GM21367 (cell line): ENCODE measurements at regions not wholly inside any gene's neighbourhood (a gene's known extent, or its start where the extent isn't known, plus 50 kb on each side); places are given as distances from the start of the nearest gene placed in this dataset.
"Not testable (repeated sequence)": the region's sequence is repeated elsewhere in the genome, so short reads cannot be mapped to it uniquely, and the experiment has no call there.

ENCODE experiments used
- ATAC-seq: cut with Tn5 transposase; IDR thresholded peaks from one replicate; pipeline ENCODE4 v1.9.1; 2021; ENCODE audit not compliant: unreplicated experiment

- ATAC-seq: no peak
Measured at GRCh38 chr6:6474170-6474920, 114.2 kb upstream of the LY86 start.

DNA sequence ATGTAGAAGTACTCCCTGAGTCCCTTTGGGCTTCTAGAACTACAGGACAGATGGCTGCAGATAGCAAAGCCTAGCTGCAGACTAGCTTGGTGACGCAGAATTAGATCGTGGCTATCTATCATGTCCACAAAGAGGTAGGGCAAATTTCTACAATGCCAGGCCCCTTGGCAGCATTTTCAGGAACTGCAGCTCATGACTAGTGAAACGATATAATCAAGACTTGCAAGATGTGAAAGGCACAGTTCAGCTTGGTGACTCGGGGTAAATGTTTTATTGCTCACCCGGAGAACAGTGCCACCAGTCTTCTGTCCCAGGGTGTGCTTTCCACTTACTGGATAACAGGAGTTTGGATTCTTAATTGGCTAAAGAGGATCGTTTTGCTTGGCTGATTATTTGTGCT lies 108.7 kb upstream of the LY86 start:
- ATAC-seq: no peak

GRCh38 chr6:6482256-6482655 lies 106.3 kb upstream of the LY86 start:
- no peak for ATAC-seq

GRCh38 chr6:6483168-6483567 lies 105.4 kb upstream of the LY86 start:
- no peak for ATAC-seq

GRCh38 chr6:6483733-6484132 lies 104.8 kb upstream of the LY86 start:
- no peak for ATAC-seq

GRCh38 chr6:6484681-6485080 lies 103.8 kb upstream of the LY86 start:
- no peak for ATAC-seq

GRCh38 chr6:6486595-6486994 lies 101.9 kb upstream of the LY86 start:
- ATAC-seq: no peak

DNA sequence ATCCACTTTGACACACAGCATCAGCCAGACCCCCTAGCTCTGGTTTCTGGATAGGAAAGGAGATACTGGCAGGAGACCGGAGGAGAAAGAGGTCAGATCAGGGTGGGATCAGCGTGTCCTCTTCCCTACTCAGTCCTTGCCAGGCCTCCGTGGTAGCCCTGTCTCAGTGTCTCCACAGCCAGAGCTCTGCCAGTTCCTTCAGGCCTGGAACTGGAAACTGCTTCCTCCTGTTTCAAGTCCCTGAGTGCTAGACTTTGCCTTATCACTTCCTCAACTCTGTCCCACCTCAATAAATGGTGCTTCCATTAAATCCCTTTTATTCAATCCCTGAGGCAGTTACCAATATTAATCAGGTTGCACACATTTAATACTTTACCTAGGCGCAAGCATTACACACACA lies 96.8 kb upstream of the LY86 start:
- no peak for ATAC-seq

DNA sequence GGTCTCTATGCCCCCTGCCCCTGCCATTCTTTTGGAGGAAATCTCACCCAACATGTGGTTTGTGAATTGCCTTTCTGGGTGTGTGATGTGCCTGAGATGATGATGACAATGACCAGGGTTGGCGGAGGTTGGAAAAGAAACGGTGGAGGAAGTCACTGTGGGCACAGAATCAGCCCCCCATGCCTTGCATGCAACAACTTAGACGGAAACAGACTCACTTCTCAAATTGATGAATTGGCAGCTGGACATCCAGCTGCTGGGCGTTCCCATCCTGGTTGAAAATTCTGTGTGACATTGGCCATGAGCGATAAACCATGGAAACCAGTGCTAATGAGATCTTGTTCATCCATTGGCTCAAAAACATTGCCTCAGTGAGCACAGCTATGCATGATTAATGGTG lies 95.8 kb upstream of the LY86 start:
- ATAC-seq: no peak

DNA sequence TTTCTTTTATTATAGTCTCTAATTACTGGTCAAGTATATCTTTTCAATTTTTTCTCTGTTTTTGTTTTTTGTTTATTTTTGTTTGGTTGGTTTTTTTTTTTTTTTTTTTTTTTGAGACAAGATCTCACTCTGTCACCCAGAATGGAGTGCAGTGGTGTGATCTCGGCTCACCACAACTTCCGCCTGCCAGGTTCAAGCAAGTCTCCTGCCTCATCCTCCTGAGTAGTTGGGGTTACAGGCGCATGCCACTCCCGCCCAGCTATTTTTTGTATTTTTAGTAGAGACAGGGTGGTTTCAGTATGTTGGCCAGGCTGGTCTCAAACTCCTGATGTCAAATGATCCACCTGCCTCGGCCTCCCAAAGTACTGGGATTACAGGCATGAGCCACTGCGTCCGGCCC lies 94.4 kb upstream of the LY86 start:
- ATAC-seq: not testable (repeated sequence)

DNA sequence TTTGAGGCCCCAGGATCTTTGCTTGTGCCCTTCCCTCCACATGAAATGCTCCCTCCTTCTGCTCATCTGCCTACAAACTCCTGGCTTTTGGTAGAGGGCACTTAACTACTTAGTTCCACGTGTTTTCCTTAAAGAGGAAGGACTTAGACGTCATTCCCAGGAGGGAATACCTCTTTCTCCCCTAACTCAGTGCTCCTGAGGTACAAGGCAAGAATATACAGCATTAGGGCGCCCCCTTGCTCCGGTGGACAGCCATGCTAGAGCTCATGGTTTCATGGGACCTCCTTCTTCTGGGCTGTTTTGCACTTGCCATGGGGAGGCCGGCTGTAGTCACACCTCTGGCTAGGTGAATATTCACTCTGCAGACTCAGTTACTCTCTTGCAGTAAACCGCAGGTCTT lies 93.8 kb upstream of the LY86 start:
- ATAC-seq: no peak

DNA sequence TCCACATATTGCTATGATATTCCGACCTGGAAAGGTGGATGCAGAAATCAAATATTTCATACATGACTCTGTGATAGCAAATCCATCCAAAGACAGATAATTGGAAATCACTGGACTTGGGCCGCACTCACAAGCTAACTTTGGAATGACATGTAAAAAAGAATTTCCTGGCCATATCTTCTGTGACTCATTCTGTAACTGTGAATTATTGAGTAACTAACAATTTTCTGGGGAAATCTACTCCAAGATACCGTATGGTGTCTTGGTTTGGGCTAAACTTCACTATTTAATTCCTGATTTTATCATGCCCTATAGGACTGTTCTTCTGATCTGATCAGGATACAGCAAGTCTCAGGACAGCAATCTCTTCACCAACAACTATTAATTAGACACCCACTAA lies 92.7 kb upstream of the LY86 start:
- ATAC-seq: no peak

- no peak for ATAC-seq
Measured at GRCh38 chr6:6497541-6497940, 91.0 kb upstream of the LY86 start.

DNA sequence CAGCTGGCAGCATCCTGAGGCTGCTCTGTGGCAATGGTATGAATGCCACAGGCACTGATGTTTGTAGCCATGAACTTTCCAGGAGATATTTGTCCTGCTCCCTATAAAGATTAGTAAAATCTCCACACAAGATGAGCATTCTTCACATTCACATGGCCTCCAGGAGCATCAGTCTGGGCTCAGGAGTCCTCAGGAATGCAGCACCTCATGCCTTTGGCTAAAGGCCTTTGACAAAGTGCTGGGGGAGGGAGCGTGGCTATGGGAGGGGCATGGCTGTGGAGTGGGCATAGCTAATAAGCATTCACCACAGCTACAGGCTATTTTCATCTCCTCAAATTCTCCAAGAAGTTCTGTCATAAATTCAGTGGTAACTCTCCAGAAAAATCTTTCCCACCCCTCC lies 90.5 kb upstream of the LY86 start:
- no peak for ATAC-seq

GRCh38 chr6:6503191-6503590 lies 85.3 kb upstream of the LY86 start:
- ATAC-seq: no peak

DNA sequence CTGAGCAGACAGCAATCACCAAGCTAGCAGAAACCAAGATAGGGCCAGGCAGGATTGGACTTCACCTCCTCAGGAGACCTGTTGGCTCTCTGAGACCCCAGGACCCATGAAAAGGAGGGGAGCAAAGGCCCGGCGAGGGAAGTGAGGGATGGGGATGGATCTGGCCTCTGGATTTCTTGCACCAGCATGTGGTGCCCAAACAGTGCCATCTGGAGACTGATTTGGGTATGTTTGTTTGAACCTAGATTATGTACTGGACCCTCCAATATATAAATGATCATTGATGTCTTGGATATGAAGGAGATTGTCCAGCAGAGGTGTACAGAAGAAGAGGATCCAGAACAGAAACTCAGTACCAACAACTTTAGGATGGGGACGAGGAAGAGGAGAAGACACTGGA lies 83.4 kb upstream of the LY86 start:
- no peak for ATAC-seq

GRCh38 chr6:6508643-6509042 lies 79.9 kb upstream of the LY86 start:
- ATAC-seq: no peak

DNA sequence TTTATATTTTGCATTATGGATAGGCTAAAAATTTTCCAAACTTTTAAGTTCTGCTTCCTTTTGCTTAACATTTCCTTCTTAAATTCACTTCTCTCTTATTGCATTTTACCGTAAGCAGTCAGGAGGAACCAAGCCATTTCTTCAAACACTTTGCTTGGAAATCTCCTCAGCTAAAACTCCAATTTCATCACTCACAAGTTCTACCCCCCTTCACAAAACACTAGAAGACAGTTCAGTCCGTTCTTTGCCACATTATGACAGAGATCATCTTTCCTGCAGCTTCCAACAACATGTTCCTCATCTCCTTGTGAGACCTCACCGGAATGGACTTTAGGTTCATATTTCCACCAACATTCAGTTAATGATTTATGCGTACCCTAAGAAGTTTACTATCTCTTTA lies 79.2 kb upstream of the LY86 start:
- ATAC-seq: no peak

DNA sequence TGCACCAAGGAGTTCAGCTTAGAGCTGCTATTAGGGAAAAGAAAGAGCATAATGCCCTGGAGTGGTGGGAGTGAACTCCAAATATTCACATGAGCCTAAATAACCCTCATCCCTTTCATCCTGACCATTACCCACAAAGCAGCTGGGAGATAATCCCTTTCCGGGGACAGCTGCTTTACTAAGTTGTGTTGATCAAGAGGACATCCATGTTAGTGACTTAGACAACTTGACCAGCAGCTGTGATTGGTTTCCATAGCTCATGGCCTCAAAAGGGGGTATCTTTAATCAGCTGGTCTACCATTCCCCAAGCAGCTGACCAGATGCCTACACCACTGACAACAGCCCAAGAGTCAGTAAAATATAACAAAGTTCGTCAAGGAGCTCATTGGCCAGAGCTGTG lies 75.8 kb upstream of the LY86 start:
- no peak for ATAC-seq

GRCh38 chr6:6515691-6516607 lies 72.6 kb upstream of the LY86 start:
- ATAC-seq: no peak

GRCh38 chr6:6516666-6517458 lies 71.7 kb upstream of the LY86 start:
- ATAC-seq: no peak
